Calu3 (cell line): ENCODE measurements at regions not wholly inside any gene's neighbourhood (a gene's known extent, or its start where the extent isn't known, plus 50 kb on each side); places are given as distances from the start of the nearest gene placed in this dataset.

Experiments
- BruUV-seq: library from RNA; stranded (reverse); fragments of 400-500 nt; replicated peaks from 2 replicates; lab custom pipeline; 2021; lab: Mats Ljungman, UMichigan
- CTCF ChIA-PET: fragments of 300-600 bp; sonication (Branson Sonifier 250); formaldehyde crosslinking; loops from one replicate; lab custom pipeline; 2022; ENCODE audit warnings: antibody characterized with exemption; lab: Charles Lee
- DNase-seq: peaks from one replicate; pipeline ENCODE4 v3.0.0; 2022
- H3K27ac Mint-ChIP-seq: one replicate; pipeline ENCODE4 v1.8.0; 2022; ENCODE audit warnings: mixed read lengths; ENCODE audit not compliant: unreplicated experiment
- H3K27me3 Mint-ChIP-seq: one replicate; pipeline ENCODE4 v1.8.0; 2022; ENCODE audit warnings: mixed read lengths; ENCODE audit not compliant: unreplicated experiment
- H3K36me3 Mint-ChIP-seq: one replicate; pipeline ENCODE4 v1.8.0; 2022; ENCODE audit warnings: mild to moderate bottlenecking, moderate library complexity, mixed read lengths; ENCODE audit not compliant: insufficient read depth, unreplicated experiment
- H3K4me1 Mint-ChIP-seq: one replicate; pipeline ENCODE4 v1.8.0; 2022; ENCODE audit warnings: mild to moderate bottlenecking, low read depth, mixed read lengths; ENCODE audit not compliant: unreplicated experiment
- H3K4me3 Mint-ChIP-seq: one replicate; pipeline ENCODE4 v1.8.0; 2022; ENCODE audit warnings: mild to moderate bottlenecking, low read depth, moderate library complexity, mixed read lengths; ENCODE audit not compliant: unreplicated experiment
- H3K9me3 Mint-ChIP-seq: one replicate; pipeline ENCODE4 v1.8.0; 2022; ENCODE audit warnings: low read depth, mixed read lengths; ENCODE audit not compliant: unreplicated experiment
- CTCF ChIP-seq: fragments of 200-600 bp; IDR thresholded peaks from one replicate; pipeline ENCODE4 v1.8.0; 2022; ENCODE audit warnings: antibody characterized with exemption; ENCODE audit not compliant: unreplicated experiment
- intact Hi-C: fragments of 100-400 bp; cut with micrococcal nuclease; formaldehyde crosslinking; loops from one replicate; pipeline ENCODE4 v1.10.0; 2022; ENCODE audit not compliant: unreplicated experiment

DNA sequence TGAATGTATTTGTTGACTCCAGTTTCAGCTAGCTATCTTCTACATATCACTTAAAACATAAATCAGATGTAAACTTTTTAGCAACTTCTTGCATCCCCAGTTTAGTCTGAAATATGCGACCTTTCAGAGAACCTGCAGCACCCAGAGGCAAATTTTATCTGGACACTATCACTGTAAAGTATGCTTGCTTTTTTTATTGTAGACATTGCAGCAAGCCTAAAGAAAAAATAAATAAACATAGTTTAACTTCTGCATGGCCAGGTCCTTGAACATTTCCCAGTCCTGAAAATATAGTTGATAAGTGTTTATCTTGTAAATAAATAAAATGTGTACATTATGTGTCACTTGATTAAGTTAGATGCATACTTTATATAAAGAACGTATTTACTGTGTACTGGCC, 1829.4 kb downstream of the PCDH9 start:
- H3K9me3 Mint-ChIP-seq, result peaks cover 4% of the 10 kb centered on the region
- no TSS peak for BruUV-seq
- no peak for TF ChIP-seq CTCF
- no peaks in the 10 kb centered on the region for H3K36me3 Mint-ChIP-seq
- DNase-seq, result no peak
- H3K27ac Mint-ChIP-seq, result no peak overlapping the region
- H3K27me3 Mint-ChIP-seq, result no peaks in the 10 kb centered on the region
- intact Hi-C loops, result no loop called here
- H3K4me3 Mint-ChIP-seq, result no peak overlapping the region
- H3K4me1 Mint-ChIP-seq, result no peaks in the 10 kb centered on the region
- CTCF ChIA-PET, result no interaction called here

DNA sequence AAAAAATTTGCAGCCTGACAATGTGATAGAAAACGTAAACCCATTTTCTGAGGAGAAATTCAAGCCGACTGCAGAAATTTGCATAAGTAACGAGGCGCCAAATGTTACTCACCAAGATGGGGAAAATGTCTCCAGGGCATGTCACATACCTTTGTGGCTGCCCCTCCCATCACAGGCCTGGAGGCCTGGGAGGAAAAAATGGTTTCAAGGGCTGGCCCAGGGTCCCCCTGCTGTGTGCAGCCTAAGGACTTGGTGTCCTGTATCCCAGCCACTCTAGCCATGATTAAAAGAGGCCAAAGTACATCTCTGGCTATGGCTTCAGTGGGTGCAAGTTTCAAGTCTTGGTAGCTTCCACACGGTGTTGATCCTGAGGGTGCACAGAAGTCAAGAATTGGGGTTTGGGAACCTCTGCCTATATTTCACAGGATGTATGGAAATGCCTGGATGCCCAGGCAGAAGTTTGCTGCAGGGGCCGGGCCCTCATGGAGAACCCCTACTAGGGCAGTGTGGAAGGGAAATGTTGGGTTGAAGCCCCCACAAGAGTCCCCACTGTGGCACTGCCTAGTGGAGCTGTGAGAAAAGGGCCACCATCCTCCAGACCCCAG, 1842.3 kb downstream of the PCDH9 start:
- Mint-ChIP-seq H3K27ac (no peak overlapping the region), H3K4me3 (no peak overlapping the region), H3K27me3 (no peaks in the 10 kb centered on the region), H3K36me3 (no peaks in the 10 kb centered on the region), H3K4me1 (no peaks in the 10 kb centered on the region), H3K9me3 (no peaks in the 10 kb centered on the region)
- CTCF ChIA-PET, result no interaction called here
- no TSS peak for BruUV-seq
- no peak for DNase-seq
- TF ChIP-seq CTCF, result no peak
- intact Hi-C loops, result no loop called here

GRCh38 chr13:65378943-65379519, 1851.1 kb downstream of the PCDH9 start:
- no peak for DNase-seq
- Mint-ChIP-seq H3K9me3 (no peaks in the 10 kb centered on the region), H3K36me3 (no peaks in the 10 kb centered on the region), H3K27ac (no peak overlapping the region), H3K27me3 (no peaks in the 10 kb centered on the region), H3K4me3 (no peak overlapping the region), H3K4me1 (no peaks in the 10 kb centered on the region)
- CTCF ChIA-PET, result no interaction called here
- intact Hi-C loops, result no loop called here
- BruUV-seq, result no TSS peak
- no peak for TF ChIP-seq CTCF

GRCh38 chr13:65378484-65378883, 1851.7 kb downstream of the PCDH9 start:
- TF ChIP-seq CTCF, result no peak
- Mint-ChIP-seq H3K4me1 (no peaks in the 10 kb centered on the region), H3K36me3 (no peaks in the 10 kb centered on the region), H3K27me3 (no peaks in the 10 kb centered on the region), H3K9me3 (no peaks in the 10 kb centered on the region), H3K4me3 (no peak overlapping the region), H3K27ac (no peak overlapping the region)
- DNase-seq, result no peak
- CTCF ChIA-PET, result no interaction called here
- no TSS peak for BruUV-seq
- intact Hi-C loops, result no loop called here
